ENCODE measurements at regions not wholly inside any gene's neighbourhood (a gene's known extent, or its start where the extent isn't known, plus 50 kb on each side); places are given as distances from the start of the nearest gene placed in this dataset.

DNA sequence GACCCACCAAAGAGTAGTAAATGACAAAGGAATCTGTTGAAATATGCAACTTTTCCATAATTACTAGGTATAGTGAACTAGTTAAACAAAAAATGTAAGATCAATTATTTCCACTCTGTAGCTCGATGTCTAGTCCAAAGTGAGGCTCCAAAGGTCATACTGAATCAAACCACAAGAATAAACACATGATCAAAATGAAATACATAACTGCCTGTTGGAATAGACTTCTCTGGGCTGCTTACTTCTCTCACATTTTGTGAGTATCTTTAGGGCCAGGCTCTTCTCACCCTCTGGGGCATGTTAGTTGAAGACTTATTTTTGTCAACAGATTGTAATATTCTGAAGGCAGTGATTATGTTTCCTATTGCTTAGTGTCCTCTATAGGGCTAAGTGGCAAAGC lies 103.7 kb upstream of the TMEM170B start:
- Histone ChIP-seq H3K36me3 (no peaks in the 10 kb centered on the region), H3K4me1 (peaks cover 0 to 36% (median 29%) of the 10 kb centered on the region in 4 donors), H3K9me3 (no peaks in the 10 kb centered on the region), H3K27me3 (no peaks in the 10 kb centered on the region), H3K27ac (peak overlapping the region in 3 of 4 donors; percentile 40 to 77 (median 59)), H3K4me3 (no peak overlapping the region)
- WGBS, 2 donors, result 8 to 47% methylated on average over 1 of the region's 1 CpG
- intact Hi-C loops (cut with DNase I), result no loop called here
- TF ChIP-seq EP300 (IDR thresholded peaks at IDR 0.05) (no peak), POLR2A (IDR thresholded peaks at IDR 0.05) (no peak), POLR2AphosphoS5 (IDR thresholded peaks at IDR 0.05) (no peak)
- TF ChIP-seq, protein P1, sequence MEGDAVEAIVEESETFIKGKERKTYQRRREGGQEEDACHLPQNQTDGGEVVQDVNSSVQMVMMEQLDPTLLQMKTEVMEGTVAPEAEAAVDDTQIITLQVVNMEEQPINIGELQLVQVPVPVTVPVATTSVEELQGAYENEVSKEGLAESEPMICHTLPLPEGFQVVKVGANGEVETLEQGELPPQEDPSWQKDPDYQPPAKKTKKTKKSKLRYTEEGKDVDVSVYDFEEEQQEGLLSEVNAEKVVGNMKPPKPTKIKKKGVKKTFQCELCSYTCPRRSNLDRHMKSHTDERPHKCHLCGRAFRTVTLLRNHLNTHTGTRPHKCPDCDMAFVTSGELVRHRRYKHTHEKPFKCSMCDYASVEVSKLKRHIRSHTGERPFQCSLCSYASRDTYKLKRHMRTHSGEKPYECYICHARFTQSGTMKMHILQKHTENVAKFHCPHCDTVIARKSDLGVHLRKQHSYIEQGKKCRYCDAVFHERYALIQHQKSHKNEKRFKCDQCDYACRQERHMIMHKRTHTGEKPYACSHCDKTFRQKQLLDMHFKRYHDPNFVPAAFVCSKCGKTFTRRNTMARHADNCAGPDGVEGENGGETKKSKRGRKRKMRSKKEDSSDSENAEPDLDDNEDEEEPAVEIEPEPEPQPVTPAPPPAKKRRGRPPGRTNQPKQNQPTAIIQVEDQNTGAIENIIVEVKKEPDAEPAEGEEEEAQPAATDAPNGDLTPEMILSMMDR (IDR thresholded peaks at IDR 0.05), result no peak
- DNase-seq, result no peak

DNA sequence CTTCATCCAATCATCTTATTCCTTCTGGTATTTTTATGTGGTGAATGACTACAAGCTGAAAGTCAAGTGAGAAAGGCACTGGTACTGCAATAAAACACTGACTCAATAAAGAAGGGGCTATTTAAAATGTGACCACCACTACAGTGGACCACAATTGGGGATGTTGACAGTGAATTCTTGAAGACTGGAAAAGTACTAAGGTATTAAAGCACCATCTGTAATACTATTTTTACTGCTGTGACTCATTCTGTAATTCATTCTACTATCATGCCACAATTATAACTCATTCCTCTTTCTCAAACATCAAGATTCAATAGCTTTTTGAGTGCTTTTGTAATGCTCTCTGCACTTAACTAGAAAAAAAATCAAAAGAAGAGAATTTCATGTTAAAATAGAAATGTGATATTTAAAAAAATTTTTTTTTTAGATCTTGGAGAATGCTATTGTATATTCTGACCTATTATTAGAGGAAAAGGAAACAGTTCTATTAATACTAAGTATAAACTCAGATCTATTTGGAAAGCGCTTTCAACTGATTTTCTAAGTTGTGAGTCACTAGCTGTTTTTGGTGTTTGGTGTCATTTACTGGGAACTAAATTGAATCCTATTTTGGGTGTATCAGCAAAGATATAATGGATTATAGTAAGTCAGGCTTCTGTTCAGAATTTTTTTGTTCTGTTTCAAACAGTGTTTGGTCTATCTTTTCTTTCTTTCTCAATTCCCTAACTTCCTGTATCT lies 104.7 kb upstream of the TMEM170B start:
- Histone ChIP-seq H3K4me3 (no peak overlapping the region), H3K27me3 (no peaks in the 10 kb centered on the region), H3K9me3 (no peaks in the 10 kb centered on the region), H3K36me3 (no peaks in the 10 kb centered on the region), H3K4me1 (peaks cover 0 to 45% (median 32%) of the 10 kb centered on the region in 4 donors), H3K27ac (peak overlapping the region in 3 of 4 donors; percentile 40 to 77 (median 59))
- intact Hi-C loops (cut with DNase I), result no loop called here
- DNase-seq, result no peak
- no peak for TF ChIP-seq EP300 (IDR thresholded peaks at IDR 0.05)
- WGBS, 2 donors, result 83 to 91% methylated on average over 1 of the region's 1 CpG

DNA sequence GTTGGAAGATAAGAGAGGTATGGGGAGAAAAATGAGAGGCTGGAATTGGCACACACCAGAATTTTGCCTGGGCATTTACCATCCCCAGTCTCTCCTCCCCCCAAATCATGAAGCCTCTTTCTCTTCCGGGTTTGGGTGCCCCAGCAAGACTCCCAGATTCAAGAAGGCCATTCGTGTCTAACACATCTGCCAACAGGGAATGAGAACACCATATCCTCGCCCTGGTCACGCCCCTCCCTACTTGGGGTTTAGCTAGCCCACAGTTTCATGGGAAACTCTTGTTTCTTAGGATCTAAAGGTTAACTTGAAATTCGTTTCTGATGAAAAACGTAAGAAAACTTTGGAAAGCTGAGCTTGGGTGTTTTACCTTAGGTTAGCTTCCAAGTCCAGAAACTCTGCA lies 105.5 kb upstream of the TMEM170B start:
- Histone ChIP-seq H3K27ac (peak overlapping the region in 2 of 4 donors; percentile 59 to 77), H3K9me3 (no peaks in the 10 kb centered on the region), H3K27me3 (no peaks in the 10 kb centered on the region), H3K4me3 (no peak overlapping the region), H3K4me1 (peaks cover 0 to 45% (median 32%) of the 10 kb centered on the region in 4 donors), H3K36me3 (no peaks in the 10 kb centered on the region)
- DNase-seq, result no peak
- intact Hi-C loops (cut with DNase I), result no loop called here
- TF ChIP-seq POLR2AphosphoS5 (IDR thresholded peaks at IDR 0.05) (no peak), EP300 (IDR thresholded peaks at IDR 0.05) (no peak), POLR2A (IDR thresholded peaks at IDR 0.05) (no peak)
- TF ChIP-seq, protein P1 (IDR thresholded peaks at IDR 0.05), result no peak
- 75 to 89% methylated on average over 6 of the region's 6 CpGs for WGBS, 2 donors

- H3K36me3 ChIP-seq, result no peaks in the 10 kb centered on the region
- peak overlapping the region in 1 of 4 donors; percentile 77 for H3K27ac ChIP-seq
- no peak for DNase-seq
- H3K27me3 ChIP-seq, result no peaks in the 10 kb centered on the region
- H3K9me3 ChIP-seq, result no peaks in the 10 kb centered on the region
- no peak overlapping the region for H3K4me3 ChIP-seq
- peaks cover 0 to 45% (median 32%) of the 10 kb centered on the region in 4 donors for H3K4me1 ChIP-seq
- TF ChIP-seq EP300 (IDR thresholded peaks at IDR 0.05), result no peak
- no peak for TF ChIP-seq POLR2A (IDR thresholded peaks at IDR 0.05)
- no peak for TF ChIP-seq POLR2AphosphoS5 (IDR thresholded peaks at IDR 0.05)
- TF ChIP-seq, protein P1 (IDR thresholded peaks at IDR 0.05), result no peak
- intact Hi-C loops (cut with DNase I), result no loop called here
- 87% methylated on average over 6 of the region's 6 CpGs for WGBS, 2 donors
Observed at GRCh38 chr6:11431455-11431937, 106.1 kb upstream of the TMEM170B start.

DNA sequence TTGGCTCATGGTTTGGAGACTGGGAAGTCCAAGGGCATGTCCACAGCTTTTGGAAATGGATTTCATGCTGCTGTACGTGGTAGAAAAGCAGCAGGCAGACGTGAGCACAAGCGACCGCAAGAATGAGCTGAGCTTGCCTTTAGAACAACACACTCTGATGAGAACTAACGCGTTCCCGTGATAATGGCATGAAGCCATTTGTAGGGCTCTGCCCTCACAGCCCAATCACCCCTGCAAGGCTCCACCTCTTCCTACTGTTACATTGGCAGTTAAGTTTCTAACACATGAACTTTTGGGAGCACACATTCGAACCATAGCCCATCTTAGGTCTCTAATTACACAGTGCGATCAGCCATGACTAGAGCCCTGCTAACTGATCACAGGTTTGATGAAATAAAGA lies 107.5 kb upstream of the TMEM170B start:
- 92 to 95% methylated on average over 9 of the region's 9 CpGs for WGBS, 2 donors
- H3K27ac ChIP-seq, result no peak overlapping the region
- DNase-seq, result no peak

More for the DNA sequence above, 107.5 kb upstream of the TMEM170B start:
- TF ChIP-seq, protein P1 (IDR thresholded peaks at IDR 0.05), result no peak
- TF ChIP-seq POLR2AphosphoS5 (IDR thresholded peaks at IDR 0.05) (no peak), EP300 (IDR thresholded peaks at IDR 0.05) (no peak)
- H3K4me1 ChIP-seq, result peaks cover 0 to 42% (median 32%) of the 10 kb centered on the region in 4 donors
- H3K4me3 ChIP-seq, result no peak overlapping the region
- intact Hi-C loops (cut with DNase I), result no loop called here
- H3K36me3 ChIP-seq, result no peaks in the 10 kb centered on the region
- no peaks in the 10 kb centered on the region for H3K27me3 ChIP-seq
- H3K9me3 ChIP-seq, result no peaks in the 10 kb centered on the region
